ENCODE measurements at regions not wholly inside any gene's neighbourhood (a gene's known extent, or its start where the extent isn't known, plus 50 kb on each side); places are given as distances from the start of the nearest gene placed in this dataset.
"Not testable (repeated sequence)": the region's sequence is repeated elsewhere in the genome, so short reads cannot be mapped to it uniquely, and the experiment has no call there.

DNA sequence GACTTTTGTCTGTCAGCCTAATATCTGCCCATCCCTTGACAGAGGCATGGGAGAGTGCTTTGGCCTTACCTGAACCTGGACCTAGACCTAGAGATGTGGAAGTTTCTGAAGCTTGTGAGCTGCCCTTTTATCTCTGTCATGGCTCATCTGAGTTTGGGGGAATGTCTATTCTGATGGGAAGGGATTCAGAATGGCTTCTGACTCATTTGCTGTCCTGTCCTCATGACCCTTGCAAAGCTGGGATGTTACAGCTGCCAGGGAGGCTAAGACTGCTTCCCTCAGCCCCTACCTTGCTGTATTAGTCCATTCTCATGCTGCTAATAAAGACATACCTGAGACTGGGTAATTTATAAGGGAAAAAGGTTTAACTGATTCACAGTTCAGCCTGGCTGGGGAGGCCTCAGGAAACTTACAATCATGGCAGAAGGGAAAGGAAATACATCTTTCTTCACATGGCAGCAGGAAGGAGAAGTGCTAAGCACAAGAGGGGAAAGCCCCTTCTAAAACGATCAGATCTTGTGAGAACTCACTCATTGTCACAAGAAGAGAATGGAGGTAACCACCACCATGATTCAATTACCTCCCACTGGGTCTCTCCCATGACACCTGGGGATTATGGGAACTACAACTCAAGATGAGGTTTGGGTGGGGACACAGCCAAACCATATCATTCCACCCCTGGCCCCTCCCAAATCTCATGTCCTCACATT, 252.2 kb downstream of the ERMARD start:
- ATAC-seq (replicated peaks in 6 of 8) = no peak
- 44 to 50% (median 50%) methylated on average over 1 of the region's 1 CpG; no CpG with 5 or more reads in 7 of the 10 experiments for whole genome bisulfite sequencing, 10 experiments
- in situ Hi-C loops (cut with MboI; ENCODE audit: low pct_unique_long_range_greater_than_20kb in 2 of 9, low sequenced_read_pairs in 9 of 9, unreplicated experiment in 9 of 9) = no loop called here

DNA sequence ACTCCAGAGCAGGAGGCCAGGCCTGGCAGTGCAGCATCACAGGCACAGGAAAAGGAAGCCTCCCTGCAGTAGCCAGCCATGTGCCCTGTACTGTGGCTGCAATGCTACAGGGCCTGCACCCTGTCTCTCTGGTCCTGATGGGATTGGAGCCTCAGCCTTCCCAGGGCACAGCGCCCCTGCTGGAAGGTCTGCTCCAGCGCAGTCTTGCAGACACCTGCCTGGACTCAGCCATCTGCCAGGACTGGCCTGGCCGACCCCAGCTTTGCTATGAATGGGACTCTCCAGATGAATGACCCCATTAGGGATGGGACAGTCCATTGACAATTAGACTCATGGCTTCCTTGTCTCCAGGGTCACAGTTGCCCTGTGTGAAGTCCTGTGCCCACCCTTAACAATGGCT, 251.6 kb downstream of the ERMARD start:
- in situ Hi-C loops (cut with MboI; ENCODE audit: low pct_unique_long_range_greater_than_20kb in 2 of 9, low sequenced_read_pairs in 9 of 9, unreplicated experiment in 9 of 9) = no loop called here
- H3K27ac ChIP-seq = no peak overlapping the region
- WGBS, 10 experiments = 67 to 83% (median 80%) methylated on average over 1 to 2 of the region's 3 CpGs; no CpG with 5 or more reads in 7 of the 10 experiments
- peaks cover 16 to 18% of the 10 kb centered on the region in 2 donors for H3K4me1 ChIP-seq (replicated peaks in 1 of 2)
- no peak for ATAC-seq (replicated peaks in 6 of 8)
- H3K4me3 ChIP-seq = no peak overlapping the region

More for the DNA sequence above, 252.2 kb downstream of the ERMARD start:
- H3K27ac ChIP-seq = no peak overlapping the region
- peaks cover 21 to 23% of the 10 kb centered on the region in 2 donors for H3K4me1 ChIP-seq (replicated peaks in 1 of 2)
- H3K4me3 ChIP-seq = no peak overlapping the region

DNA sequence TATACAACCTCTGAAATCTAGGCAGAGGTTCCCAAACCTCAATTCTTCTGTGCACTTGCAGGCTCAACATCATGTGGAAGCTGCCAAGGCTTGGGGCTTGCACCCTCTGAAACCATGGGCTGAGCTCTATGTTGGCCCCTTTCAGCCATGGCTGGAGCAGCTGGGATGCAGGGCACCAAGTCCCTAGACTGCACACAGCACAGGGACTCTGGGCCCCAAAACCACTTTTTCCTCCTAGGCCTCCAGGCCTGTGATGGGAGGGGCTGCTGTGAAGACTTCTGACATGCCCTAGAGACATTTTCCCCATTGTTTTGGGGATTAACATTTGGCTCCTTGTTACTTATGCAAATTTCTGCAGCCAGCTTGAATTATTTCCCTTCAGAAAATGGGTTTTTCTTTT, 250.4 kb downstream of the ERMARD start:
- ATAC-seq (replicated peaks in 6 of 8); H3K4me1 ChIP-seq (replicated peaks in 1 of 2); in situ Hi-C loops (cut with MboI; ENCODE audit: low pct_unique_long_range_greater_than_20kb in 2 of 9, low sequenced_read_pairs in 9 of 9, unreplicated experiment in 9 of 9); H3K27ac ChIP-seq; H3K4me3 ChIP-seq: not testable (repeated sequence)

- whole genome bisulfite sequencing, 10 experiments = 24 to 100% (median 75%) methylated on average over 1 to 5 of the region's 8 CpGs; no CpG with 5 or more reads in 2 of the 10 experiments
- in situ Hi-C loops (cut with MboI; ENCODE audit: low pct_unique_long_range_greater_than_20kb in 2 of 9, low sequenced_read_pairs in 9 of 9, unreplicated experiment in 9 of 9) = no loop called here
- ATAC-seq (replicated peaks in 6 of 8) = no peak
- Histone ChIP-seq H3K27ac (no peak overlapping the region), H3K4me3 (no peak overlapping the region), H3K4me1 (replicated peaks in 1 of 2) (no peaks in the 10 kb centered on the region)
These were observed 248.8 kb downstream of the ERMARD start for GRCh38 chr6:170000071-170000843.

GRCh38 chr6:169999367-169999766, 247.9 kb downstream of the ERMARD start:
- no peak for ATAC-seq (replicated peaks in 6 of 8)
- in situ Hi-C loops (cut with MboI; ENCODE audit: low pct_unique_long_range_greater_than_20kb in 2 of 9, low sequenced_read_pairs in 9 of 9, unreplicated experiment in 9 of 9) = no loop called here
- Histone ChIP-seq H3K4me3 (no peak overlapping the region), H3K27ac (no peak overlapping the region), H3K4me1 (replicated peaks in 1 of 2) (peaks cover 0 to 2% of the 10 kb centered on the region in 2 donors)
- 0 to 100% (median 74%) methylated on average over 1 to 6 of the region's 7 CpGs; no CpG with 5 or more reads in 1 of the 10 experiments for WGBS, 10 experiments

DNA sequence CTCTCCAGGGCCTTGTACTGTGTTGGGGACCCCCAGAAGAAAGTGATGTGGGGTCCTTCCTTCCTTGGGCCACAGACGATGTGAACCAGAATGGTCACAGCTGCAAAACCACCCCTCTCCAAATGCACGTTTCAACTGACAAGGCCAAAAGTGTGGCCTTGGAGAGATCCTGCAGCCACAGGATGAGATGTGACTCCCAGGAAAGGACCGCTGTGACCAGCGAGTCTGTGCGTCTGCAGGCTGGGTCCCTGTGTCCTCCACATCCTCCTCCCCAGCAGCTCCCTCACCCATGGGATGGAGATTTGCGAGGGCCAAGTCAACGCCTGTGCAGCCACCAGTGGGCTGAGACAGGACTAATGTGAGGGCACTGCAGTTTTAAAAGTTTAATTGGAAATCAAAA, 247.0 kb downstream of the ERMARD start:
- H3K4me1 ChIP-seq (replicated peaks in 1 of 2) = peaks cover 0 to 7% of the 10 kb centered on the region in 2 donors
- in situ Hi-C loops (cut with MboI; ENCODE audit: low pct_unique_long_range_greater_than_20kb in 2 of 9, low sequenced_read_pairs in 9 of 9, unreplicated experiment in 9 of 9) = no loop called here
- H3K4me3 ChIP-seq = no peak overlapping the region
- 33 to 88% (median 84%) methylated on average over 2 to 7 of the region's 7 CpGs; no CpG with 5 or more reads in 6 of the 10 experiments for WGBS, 10 experiments
- no peak overlapping the region for H3K27ac ChIP-seq
- ATAC-seq (replicated peaks in 6 of 8) = no peak

GRCh38 chr6:169997930-169998218, 246.5 kb downstream of the ERMARD start:
- in situ Hi-C loops (cut with MboI; ENCODE audit: low pct_unique_long_range_greater_than_20kb in 2 of 9, low sequenced_read_pairs in 9 of 9, unreplicated experiment in 9 of 9) = no loop called here
- 30 to 95% (median 64%) methylated on average over 2 to 6 of the region's 7 CpGs; no CpG with 5 or more reads in 6 of the 10 experiments for WGBS, 10 experiments
- Histone ChIP-seq H3K4me3 (no peak overlapping the region), H3K27ac (no peak overlapping the region), H3K4me1 (replicated peaks in 1 of 2) (peaks cover 0 to 7% of the 10 kb centered on the region in 2 donors)
- no peak for ATAC-seq (replicated peaks in 6 of 8)

- Histone ChIP-seq H3K4me1 (replicated peaks in 1 of 2) (peaks cover 3 to 11% of the 10 kb centered on the region in 2 donors), H3K27ac (no peak overlapping the region), H3K4me3 (no peak overlapping the region)
- ATAC-seq (replicated peaks in 6 of 8) = peak in 1 of 8 experiments; percentile 41
- in situ Hi-C loops (cut with MboI; ENCODE audit: low pct_unique_long_range_greater_than_20kb in 2 of 9, low sequenced_read_pairs in 9 of 9, unreplicated experiment in 9 of 9) = no loop called here
- WGBS, 10 experiments = 40 to 100% (median 86%) methylated on average over 1 to 6 of the region's 11 CpGs; no CpG with 5 or more reads in 4 of the 10 experiments
These were observed 245.9 kb downstream of the ERMARD start for GRCh38 chr6:169997187-169997929.

DNA sequence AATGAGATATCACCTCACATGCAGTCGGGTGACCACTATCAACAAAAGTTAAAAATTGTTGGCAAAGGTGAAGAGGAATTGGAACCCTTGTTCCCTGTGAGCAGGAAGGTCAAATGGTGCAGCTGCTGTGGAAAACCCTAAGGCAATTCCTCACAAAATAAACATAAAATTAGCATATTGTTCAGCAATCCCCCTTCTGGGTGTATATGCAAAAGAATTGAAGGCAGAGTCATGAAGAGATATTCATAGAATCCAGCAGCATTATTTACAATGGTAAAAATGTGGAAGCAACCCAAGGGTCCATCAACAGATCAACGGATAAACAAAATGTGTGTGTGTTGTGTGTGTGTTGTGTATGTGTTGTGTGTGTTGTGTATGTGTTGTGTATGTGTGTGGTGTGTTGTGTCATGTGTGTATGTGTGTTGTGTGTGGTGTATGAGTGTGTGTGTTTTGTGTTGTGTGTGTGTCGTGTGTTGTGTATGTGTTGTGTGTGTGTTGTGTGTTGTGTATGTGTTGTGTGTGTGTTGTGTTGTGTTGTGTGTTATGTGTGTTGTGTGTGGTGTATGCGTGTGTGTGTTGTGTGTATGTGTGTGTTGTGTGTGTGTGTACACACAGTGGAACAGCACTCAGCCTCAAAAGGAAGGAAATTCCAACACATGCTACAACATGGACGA, 245.1 kb downstream of the ERMARD start:
- Histone ChIP-seq H3K4me3 (no peak overlapping the region), H3K4me1 (replicated peaks in 1 of 2) (peaks cover 6 to 17% of the 10 kb centered on the region in 2 donors), H3K27ac (no peak overlapping the region)
- in situ Hi-C loops (cut with MboI; ENCODE audit: low pct_unique_long_range_greater_than_20kb in 2 of 9, low sequenced_read_pairs in 9 of 9, unreplicated experiment in 9 of 9) = no loop called here
- ATAC-seq (replicated peaks in 6 of 8) = peak in 3 of 8 experiments; percentile 79 to 87 (median 85)
- WGBS, 10 experiments = 0 to 90% (median 77%) methylated on average over 1 to 3 of the region's 5 CpGs; no CpG with 5 or more reads in 4 of the 10 experiments

GRCh38 chr6:169994739-169995138, 243.3 kb downstream of the ERMARD start:
- H3K4me1 ChIP-seq (replicated peaks in 1 of 2) = peaks cover 6 to 25% of the 10 kb centered on the region in 2 donors
- no peak overlapping the region for H3K27ac ChIP-seq
- 8 to 100% (median 80%) methylated on average over 1 to 7 of the region's 8 CpGs; no CpG with 5 or more reads in 2 of the 10 experiments for WGBS, 10 experiments
- no peak overlapping the region for H3K4me3 ChIP-seq
- no peak for ATAC-seq (replicated peaks in 6 of 8)
- in situ Hi-C loops (cut with MboI; ENCODE audit: low pct_unique_long_range_greater_than_20kb in 2 of 9, low sequenced_read_pairs in 9 of 9, unreplicated experiment in 9 of 9) = no loop called here

DNA sequence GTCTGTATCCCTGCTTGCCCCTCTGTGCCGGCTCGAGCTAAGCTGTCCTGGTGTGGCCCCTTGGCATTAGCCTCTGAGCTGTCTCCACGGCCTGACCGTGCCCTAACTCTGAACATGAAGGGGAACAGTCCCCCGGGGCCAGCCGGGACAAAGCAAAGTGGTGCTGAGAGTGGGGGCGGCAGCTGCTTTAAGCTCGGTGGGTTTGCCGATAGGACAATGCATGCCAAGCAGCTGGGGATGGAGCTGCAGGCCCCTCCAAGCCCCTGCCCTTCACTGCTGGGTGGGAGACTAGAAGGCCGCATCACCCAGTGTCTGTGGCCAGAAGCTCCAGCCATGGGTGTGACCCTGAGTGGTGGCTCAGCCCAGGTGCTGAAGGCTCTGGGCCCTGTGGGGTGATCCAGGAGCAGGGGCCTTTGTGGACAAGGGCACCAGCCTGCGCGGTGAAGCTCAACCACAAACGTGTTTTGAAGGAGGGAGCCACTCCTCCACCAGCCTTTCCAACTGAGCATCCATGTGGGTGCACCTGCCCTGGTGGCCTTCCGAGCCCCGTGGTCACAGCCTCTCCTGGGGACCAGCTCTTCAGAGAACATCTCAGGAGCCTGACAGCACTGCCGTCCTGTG, 242.5 kb downstream of the ERMARD start:
- no peak overlapping the region for H3K27ac ChIP-seq
- peaks cover 6 to 25% of the 10 kb centered on the region in 2 donors for H3K4me1 ChIP-seq (replicated peaks in 1 of 2)
- in situ Hi-C loops (cut with MboI; ENCODE audit: low pct_unique_long_range_greater_than_20kb in 2 of 9, low sequenced_read_pairs in 9 of 9, unreplicated experiment in 9 of 9) = no loop called here
- no peak for ATAC-seq (replicated peaks in 6 of 8)
- WGBS, 10 experiments = 46 to 100% (median 98%) methylated on average over 3 to 5 of the region's 16 CpGs; no CpG with 5 or more reads in 6 of the 10 experiments
- no peak overlapping the region for H3K4me3 ChIP-seq

DNA sequence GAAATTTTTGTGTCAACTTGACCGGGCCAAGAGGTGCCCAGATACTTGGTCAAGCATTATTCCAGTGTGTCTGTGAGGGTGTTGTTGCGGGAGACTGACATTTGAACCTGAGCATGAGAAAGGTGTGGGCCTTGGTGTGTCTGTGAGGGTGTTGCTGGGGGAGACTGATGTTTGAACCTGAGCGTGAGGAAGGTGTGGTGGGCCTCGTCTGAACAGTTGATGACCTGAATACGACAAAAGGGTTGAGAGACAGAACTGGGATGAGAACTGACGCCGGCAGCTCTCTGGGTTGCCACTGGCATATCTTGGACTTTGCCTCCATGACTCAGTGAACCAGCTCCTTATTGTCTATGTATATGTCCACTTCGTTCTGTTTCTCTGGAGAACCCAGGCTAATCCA, 240.5 kb downstream of the ERMARD start:
- Histone ChIP-seq H3K4me3 (no peak overlapping the region), H3K4me1 (replicated peaks in 1 of 2) (peaks cover 6 to 25% of the 10 kb centered on the region in 2 donors), H3K27ac (peak overlapping the region in 1 of 2 donors; percentile 31)
- in situ Hi-C loops (cut with MboI; ENCODE audit: low pct_unique_long_range_greater_than_20kb in 2 of 9, low sequenced_read_pairs in 9 of 9, unreplicated experiment in 9 of 9) = no loop called here
- ATAC-seq (replicated peaks in 6 of 8) = no peak
- WGBS, 10 experiments = 25 to 100% (median 86%) methylated on average over 1 to 6 of the region's 8 CpGs; no CpG with 5 or more reads in 4 of the 10 experiments
